NT2/D1 (cell line): ENCODE measurements at regions not wholly inside any gene's neighbourhood (a gene's known extent, or its start where the extent isn't known, plus 50 kb on each side); places are given as distances from the start of the nearest gene placed in this dataset.

ENCODE experiments used
- SUZ12 ChIP-seq: IDR thresholded peaks from 2 replicates; pipeline ENCODE4 v1.6.1; 2011; ENCODE audit not compliant: insufficient read length, insufficient read depth; ENCODE audit errors: extremely low read depth
- YY1 ChIP-seq: IDR thresholded peaks from 2 replicates; pipeline ENCODE4 v1.6.1; 2011; ENCODE audit not compliant: insufficient read length, insufficient read depth

DNA sequence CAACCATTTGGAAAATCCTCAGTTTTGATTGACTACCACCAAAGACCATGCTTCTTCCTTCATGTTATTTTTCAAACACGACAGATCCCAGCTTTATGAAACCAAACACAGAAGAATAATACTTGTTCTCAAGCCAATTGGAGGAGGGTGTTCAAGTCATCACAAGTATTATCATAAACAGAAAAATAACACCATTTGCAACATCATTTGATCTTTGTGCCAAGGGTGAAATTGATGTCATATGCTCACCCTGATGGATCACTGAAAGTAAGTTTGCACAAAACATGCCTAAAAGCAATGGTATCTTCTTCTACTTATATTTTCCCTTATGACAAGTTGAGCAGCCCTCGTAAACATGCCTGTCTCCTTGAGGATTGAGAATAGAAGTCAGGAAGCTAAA, 448.0 kb upstream of the ZEB2 start:
- no peak for TF ChIP-seq SUZ12
- TF ChIP-seq YY1: no peak
